Ureter (tissue), 1 donor: ENCODE measurements at regions not wholly inside any gene's neighbourhood (a gene's known extent, or its start where the extent isn't known, plus 50 kb on each side); places are given as distances from the start of the nearest gene placed in this dataset.
A peak's percentile ranks its signal among the peaks of the same experiment; 100 is the strongest.
"Not testable (repeated sequence)": the region's sequence is repeated elsewhere in the genome, so short reads cannot be mapped to it uniquely, and the experiment has no call there.

Experiments
- DNase-seq: peaks from one replicate; pipeline ENCODE4 v3.0.0-alpha.2; 2020; ENCODE audit warnings: low spot score
- donor health status: DM: yes; HTN: yes; CAD: no.

- no peak for DNase-seq
Measured at GRCh38 chr20:6715401-6715941, 52.0 kb upstream of the BMP2 start.

- peak; percentile 80 for DNase-seq
Measured at GRCh38 chr20:6714279-6714711, 53.2 kb upstream of the BMP2 start.

GRCh38 chr20:6711951-6712649 is 55.4 kb upstream of the BMP2 start:
- DNase-seq = no peak

GRCh38 chr20:6709910-6710595 is 57.4 kb upstream of the BMP2 start:
- no peak for DNase-seq

- peak; percentile 60 for DNase-seq
Measured at GRCh38 chr20:6708010-6708409, 59.5 kb upstream of the BMP2 start.

GRCh38 chr20:6707321-6707831 is 60.1 kb upstream of the BMP2 start:
- no peak for DNase-seq

GRCh38 chr20:6705926-6706548 is 61.4 kb upstream of the BMP2 start:
- DNase-seq = no peak

- no peak for DNase-seq
Measured at GRCh38 chr20:6705106-6705766, 62.2 kb upstream of the BMP2 start.

GRCh38 chr20:6704132-6704861 is 63.2 kb upstream of the BMP2 start:
- DNase-seq = no peak

- DNase-seq = no peak
Measured at GRCh38 chr20:6703656-6704055, 63.8 kb upstream of the BMP2 start.

- no peak for DNase-seq
Measured at GRCh38 chr20:6703047-6703446, 64.4 kb upstream of the BMP2 start.

GRCh38 chr20:6702144-6702543 is 65.3 kb upstream of the BMP2 start:
- DNase-seq = no peak

GRCh38 chr20:6700563-6701329 is 66.7 kb upstream of the BMP2 start:
- no peak for DNase-seq

GRCh38 chr20:6699921-6700562 is 67.4 kb upstream of the BMP2 start:
- DNase-seq = no peak

GRCh38 chr20:6698723-6699122 is 68.8 kb upstream of the BMP2 start:
- DNase-seq = no peak

- DNase-seq = no peak
Measured at GRCh38 chr20:6698056-6698455, 69.4 kb upstream of the BMP2 start.

- DNase-seq = no peak
Measured at GRCh38 chr20:6697228-6697972, 70.1 kb upstream of the BMP2 start.

GRCh38 chr20:6696001-6696400 is 71.5 kb upstream of the BMP2 start:
- no peak for DNase-seq

GRCh38 chr20:6693808-6694198 is 73.7 kb upstream of the BMP2 start:
- not testable (repeated sequence) for DNase-seq
